A549 (cell line): ENCODE measurements at regions not wholly inside any gene's neighbourhood (a gene's known extent, or its start where the extent isn't known, plus 50 kb on each side); places are given as distances from the start of the nearest gene placed in this dataset.
"Not testable (repeated sequence)": the region's sequence is repeated elsewhere in the genome, so short reads cannot be mapped to it uniquely, and the experiment has no call there.

Experiments used
- ATAC-seq, 2 experiments: fragments of 200-7000 bp in 1 of 2; fragments of >200 bp in 1 of 2; cut with Nextera tagmentation in 1 of 2; cut with Tn5 transposase in 1 of 2; 3 replicates each; pipeline versions ENCODE4 v1.8.0 to v1.9.1; 2018 to 2020; ENCODE audit warnings: mild to moderate bottlenecking in 1 of 2, moderate library complexity in 1 of 2
- CTCF ChIA-PET: fragments of 300-600 bp; sonication (Branson Sonifier 250); formaldehyde crosslinking; extraction: SDS; loops from one replicate; lab custom pipeline; 2021; ENCODE audit warnings: antibody characterized with exemption, inconsistent platforms; lab: Yijun Ruan, JAX
- POLR2A ChIA-PET: fragments of 350-600 bp; formaldehyde crosslinking; extraction: SDS; loops from one replicate; lab custom pipeline; 2021; ENCODE audit warnings: antibody characterized with exemption, inconsistent platforms; lab: Yijun Ruan, JAX
- DNase-seq, 2 experiments: peaks; one replicate each; pipeline versions ENCODE4 v3.0.0 to v3.0.0-alpha.2; 2011 to 2016; ENCODE audit warnings: low read depth in 1 of 2, low spot score in 1 of 2
- FAIRE-seq: peaks from 2 replicates; lab custom pipeline; 2011; peaks lifted over from hg19 to GRCh38; lab: Jason Lieb, UNC
- H3K27ac ChIP-seq, 2 experiments: fragments of >200 bp; sonication (Bioruptor Twin); formaldehyde crosslinking; 3 replicates each; pipeline ENCODE4 v1.5.1; 2016 to 2017
- H3K4me1 ChIP-seq: fragments of >200 bp; sonication (Bioruptor Twin); formaldehyde crosslinking; 3 replicates; pipeline ENCODE4 v1.6.1; 2016
- H3K4me2 ChIP-seq: fragments of >200 bp; sonication (Bioruptor Twin); formaldehyde crosslinking; 3 replicates; pipeline ENCODE4 v1.6.1; 2016
- H3K4me3 ChIP-seq: fragments of >200 bp; sonication (Bioruptor Twin); formaldehyde crosslinking; 3 replicates; pipeline ENCODE4 v1.5.1; 2016
- H3K9me3 ChIP-seq: fragments of >200 bp; sonication (Bioruptor Twin); formaldehyde crosslinking; 3 replicates; pipeline ENCODE4 v1.6.1; 2016
- ATOH8 ChIP-seq: fragments of 250-450 bp; sonication (Bioruptor Pico); IDR thresholded peaks from 2 replicates; pipeline ENCODE4 v1.5.0; 2020; ENCODE audit warnings: low read depth, mild to moderate bottlenecking, moderate library complexity
- BCL3 ChIP-seq: fragments of >200 bp; sonication (Bioruptor Twin); formaldehyde crosslinking; IDR thresholded peaks from 3 replicates; pipeline ENCODE4 v1.6.1; 2016
- CBX8 ChIP-seq: fragments of 200-600 bp; sonication (generic); IDR thresholded peaks from 2 replicates; pipeline ENCODE4 v1.6.1; 2016
- CEBPB ChIP-seq, 2 experiments: fragments of >200 bp in 1 of 2; sonication (Bioruptor Twin) in 1 of 2; formaldehyde crosslinking in 1 of 2; IDR thresholded peaks; 2 replicates each; pipeline ENCODE4 v1.6.1; 2012 to 2016
- CHD4 ChIP-seq: fragments of 200-600 bp; sonication (generic); IDR thresholded peaks from 2 replicates; pipeline ENCODE4 v1.6.1; 2016; ENCODE audit warnings: antibody characterized with exemption, mild to moderate bottlenecking, borderline replicate concordance
- CTCF ChIP-seq: fragments of >200 bp; sonication (Bioruptor Twin); formaldehyde crosslinking; IDR thresholded peaks from 3 replicates; pipeline ENCODE4 v1.5.1; 2016
- EHMT2 ChIP-seq: fragments of 200-600 bp; sonication (generic); IDR thresholded peaks from 2 replicates; pipeline ENCODE4 v1.6.1; 2016; ENCODE audit warnings: antibody characterized with exemption, low read depth, mild to moderate bottlenecking, moderate library complexity
- HES2 ChIP-seq: fragments of >200 bp; sonication (Bioruptor Twin); formaldehyde crosslinking; IDR thresholded peaks from 2 replicates; pipeline ENCODE4 v1.6.1; 2016
- HMGXB4 ChIP-seq: fragments of 250-450 bp; sonication (Bioruptor Pico); IDR thresholded peaks from 2 replicates; pipeline ENCODE4 v1.5.0; 2021; ENCODE audit warnings: mild to moderate bottlenecking, moderate library complexity, borderline replicate concordance
- HOXB13 ChIP-seq: fragments of 250-450 bp; sonication (Bioruptor Pico); IDR thresholded peaks from 2 replicates; pipeline ENCODE4 v1.5.0; 2020; ENCODE audit warnings: low read depth, mild to moderate bottlenecking, moderate library complexity
- HOXB5 ChIP-seq: fragments of 250-450 bp; sonication (Bioruptor Pico); IDR thresholded peaks from 2 replicates; pipeline ENCODE4 v1.5.0; 2020; ENCODE audit warnings: mild to moderate bottlenecking, moderate library complexity
- JUNB ChIP-seq: fragments of >200 bp; sonication (Bioruptor Twin); formaldehyde crosslinking; IDR thresholded peaks from 2 replicates; pipeline ENCODE4 v1.6.1; 2016
- MAFK ChIP-seq: fragments of 450-650 bp; IDR thresholded peaks from 2 replicates; pipeline ENCODE4 v1.6.1; 2014; ENCODE audit not compliant: partially characterized antibody
- MAZ ChIP-seq: fragments of 150-350 bp; IDR thresholded peaks from 2 replicates; pipeline ENCODE4 v1.6.1; 2014; ENCODE audit warnings: antibody characterized with exemption, low read depth, low read length, borderline replicate concordance
- PHF8 ChIP-seq: fragments of 200-600 bp; sonication (generic); IDR thresholded peaks from 2 replicates; pipeline ENCODE4 v1.6.1; 2016; ENCODE audit warnings: low read depth, mild to moderate bottlenecking, antibody characterized with exemption, moderate library complexity, borderline replicate concordance
- RCOR1 ChIP-seq: fragments of 150-350 bp; IDR thresholded peaks from 2 replicates; pipeline ENCODE4 v1.6.1; 2014; ENCODE audit warnings: antibody characterized with exemption, low read length, low read depth
- TFCP2L1 ChIP-seq: fragments of 250-450 bp; sonication (Bioruptor Pico); IDR thresholded peaks from 2 replicates; pipeline ENCODE4 v1.5.0; 2021; ENCODE audit warnings: mild to moderate bottlenecking
- ZFP36 ChIP-seq: fragments of 450-650 bp; IDR thresholded peaks from 2 replicates; pipeline ENCODE4 v1.6.1; 2014; ENCODE audit warnings: borderline replicate concordance; ENCODE audit not compliant: partially characterized antibody
- ZSCAN20 ChIP-seq: fragments of 250-450 bp; sonication (Bioruptor Pico); IDR thresholded peaks from 2 replicates; pipeline ENCODE4 v1.8.0; 2022; ENCODE audit warnings: mild to moderate bottlenecking, moderate library complexity
- WGBS: methylation state at CpG from one replicate; pipeline ENCODE4 v1.1.6; 2017; ENCODE audit errors: missing lambda C conversion rate; 5-methylcytosine and 5-hydroxymethylcytosine counted together

GRCh38 chr3:25849091-25849490 lies 59.2 kb downstream of the OXSM start:
- POLR2A ChIA-PET: interaction anchor here (0.5 kb wide), 1 partner anchor 72 kb away, joined by 3 read pairs; no protein-coding TSS in a partner anchor
- ATAC-seq (no peak), DNase-seq (no peak)
- H3K27ac ChIP-seq: no peak overlapping the region
- no peak overlapping the region for H3K4me3 ChIP-seq
- TF ChIP-seq ATOH8 (CRISPR knock-in tag) (no peak), BCL3 (no peak), EHMT2 (no peak), TFCP2L1 (CRISPR knock-in tag) (no peak)
- TF ChIP-seq, all 56 proteins: peak for 0
- 79% methylated on average over 6 of the region's 6 CpGs for WGBS
- CTCF ChIA-PET: interaction anchor here (1.5 kb wide), 1 partner anchor 201 kb away, joined by 7 read pairs; no protein-coding TSS in a partner anchor
- FAIRE-seq: no peak
- no peaks in the 10 kb centered on the region for H3K9me3 ChIP-seq
- no peak overlapping the region for H3K4me2 ChIP-seq
- peaks cover 8% of the 10 kb centered on the region for H3K4me1 ChIP-seq

GRCh38 chr3:25849641-25850385 lies 59.9 kb downstream of the OXSM start:
- Histone ChIP-seq H3K4me3 (no peak overlapping the region), H3K4me1 (peaks cover 15% of the 10 kb centered on the region), H3K4me2 (no peak overlapping the region), H3K27ac (no peak overlapping the region), H3K9me3 (no peaks in the 10 kb centered on the region)
- TF ChIP-seq HMGXB4 (CRISPR knock-in tag): no peak
- no peak for TF ChIP-seq TFCP2L1 (CRISPR knock-in tag)
- no peak for TF ChIP-seq EHMT2
- TF ChIP-seq CEBPB (IDR thresholded peaks at IDR 0.05): no peak
- WGBS: 87% methylated on average over 7 of the region's 7 CpGs
- ATAC-seq (no peak), FAIRE-seq (no peak), DNase-seq (no peak)
- POLR2A ChIA-PET: interaction anchor here (0.5 kb wide), 1 partner anchor 73 kb away, joined by 3 read pairs; no protein-coding TSS in a partner anchor
- CTCF ChIA-PET: interaction anchor here (1.5 kb wide), 1 partner anchor 202 kb away, joined by 7 read pairs; no protein-coding TSS in a partner anchor

GRCh38 chr3:25851693-25852259 lies 61.9 kb downstream of the OXSM start:
- H3K4me3 ChIP-seq, ATAC-seq, H3K9me3 ChIP-seq, POLR2A ChIA-PET, DNase-seq, FAIRE-seq, H3K4me2 ChIP-seq, H3K27ac ChIP-seq: not testable (repeated sequence)
- CTCF ChIA-PET: interaction anchor here (1.2 kb wide), 1 partner anchor 204 kb away, joined by 3 read pairs; no protein-coding TSS in a partner anchor
- 91% methylated on average over 18 of the region's 21 CpGs for WGBS
- peaks cover 21% of the 10 kb centered on the region for H3K4me1 ChIP-seq

- WGBS: 6% methylated on average over 1 of the region's 1 CpG
- ChIA-PET CTCF (interaction anchor here (0.8 to 2.8 kb wide), 4 partner anchors 9 to 206 kb away, joined by 3 to 21 read pairs (median 4); no protein-coding TSS in a partner anchor), POLR2A (interaction anchor here (0.6 to 0.8 kb wide), 2 partner anchors 71 to 1014 kb away, joined by 3 to 4 read pairs; no protein-coding TSS in a partner anchor)
- H3K4me2 ChIP-seq: peak overlapping the region; percentile 66
- no peak overlapping the region for H3K4me3 ChIP-seq
- DNase-seq (peak in 1 of 2 experiments; percentile 21), ATAC-seq (peak; percentile 72 to 88), FAIRE-seq (no peak)
- peak overlapping the region; percentile 50 to 54; a peak in 4 of 6 replicates for H3K27ac ChIP-seq
- peaks cover 21% of the 10 kb centered on the region for H3K4me1 ChIP-seq
- H3K9me3 ChIP-seq: no peaks in the 10 kb centered on the region
- TF ChIP-seq CHD4 (no peak), RCOR1 (no peak), ZFP36 (no peak), ATOH8 (CRISPR knock-in tag) (no peak), MAFK (peak; percentile 20), JUNB (peak; percentile 30; the same call in 1 of the 2 replicates), CBX8 (no peak), HOXB13 (CRISPR knock-in tag) (no peak), CTCF (no peak), HES2 (no peak), CEBPB (IDR thresholded peaks at IDR 0.05) (no peak), HOXB5 (no peak), ZSCAN20 (no peak), PHF8 (no peak), MAZ (no peak)
Observed at GRCh38 chr3:25854214-25854613, 64.3 kb downstream of the OXSM start.
